Activated T-cell treated with anti-CD3 and anti-CD28 coated beads for 4 hours (primary cell): ENCODE measurements at regions not wholly inside any gene's neighbourhood (a gene's known extent, or its start where the extent isn't known, plus 50 kb on each side); places are given as distances from the start of the nearest gene placed in this dataset.

Experiments used
- DNase-seq: peaks from one replicate; pipeline ENCODE4 v3.0.0-alpha.2; 2020

GRCh38 chr6:103236923-103237322 is 1622.8 kb downstream of the HACE1 start:
- no peak for DNase-seq

GRCh38 chr6:103231181-103231580 is 1628.5 kb downstream of the HACE1 start:
- DNase-seq = no peak

GRCh38 chr6:103215847-103216246 is 1643.9 kb downstream of the HACE1 start:
- DNase-seq = no peak

- DNase-seq = no peak
Measured at GRCh38 chr6:103210686-103211085, 1649.0 kb downstream of the HACE1 start.

GRCh38 chr6:103198386-103198785 is 1661.3 kb downstream of the HACE1 start:
- DNase-seq = no peak

GRCh38 chr6:103193413-103193812 is 1666.3 kb downstream of the HACE1 start:
- no peak for DNase-seq

GRCh38 chr6:103191391-103192093 is 1668.2 kb downstream of the HACE1 start:
- DNase-seq = no peak

GRCh38 chr6:103184776-103185175 is 1674.9 kb downstream of the HACE1 start:
- DNase-seq = no peak

- DNase-seq = no peak
Measured at GRCh38 chr6:103183831-103184411, 1675.8 kb downstream of the HACE1 start.

- no peak for DNase-seq
Measured at GRCh38 chr6:103178193-103178592, 1681.5 kb downstream of the HACE1 start.

GRCh38 chr6:103177791-103178190 is 1681.9 kb downstream of the HACE1 start:
- DNase-seq = no peak

- DNase-seq = no peak
Measured at GRCh38 chr6:103175056-103175455, 1684.7 kb downstream of the HACE1 start.

- no peak for DNase-seq
Measured at GRCh38 chr6:103167345-103168071, 1692.2 kb downstream of the HACE1 start.

GRCh38 chr6:103154779-103155572 is 1704.7 kb downstream of the HACE1 start:
- no peak for DNase-seq

GRCh38 chr6:103153016-103153415 is 1706.7 kb downstream of the HACE1 start:
- no peak for DNase-seq

GRCh38 chr6:103142902-103143301 is 1716.8 kb downstream of the HACE1 start:
- DNase-seq = no peak

- no peak for DNase-seq
Measured at GRCh38 chr6:103140308-103141027, 1719.3 kb downstream of the HACE1 start.

GRCh38 chr6:103139377-103139776 is 1720.3 kb downstream of the HACE1 start:
- DNase-seq = no peak

GRCh38 chr6:103124471-103124870 is 1731.0 kb downstream of the GRIK2 start:
- no peak for DNase-seq

- no peak for DNase-seq
Measured at GRCh38 chr6:103122766-103123601, 1729.5 kb downstream of the GRIK2 start.

- no peak for DNase-seq
Measured at GRCh38 chr6:103119056-103119455, 1725.5 kb downstream of the GRIK2 start.

- no peak for DNase-seq
Measured at GRCh38 chr6:103114582-103114981, 1721.1 kb downstream of the GRIK2 start.
